HFFc6 (cell line): ENCODE measurements at regions not wholly inside any gene's neighbourhood (a gene's known extent, or its start where the extent isn't known, plus 50 kb on each side); places are given as distances from the start of the nearest gene placed in this dataset.

Source experiments
- DNase-seq: peaks from one replicate; pipeline ENCODE4 v3.0.0-alpha.2; 2018
- H3K27ac Mint-ChIP-seq: 2 replicates; pipeline ENCODE4 v1.8.0; 2020; ENCODE audit warnings: mild to moderate bottlenecking, mixed read lengths
- H3K27me3 Mint-ChIP-seq: 2 replicates; pipeline ENCODE4 v1.8.0; 2021; ENCODE audit warnings: mild to moderate bottlenecking, moderate library complexity, mixed read lengths; ENCODE audit not compliant: insufficient read depth
- H3K36me3 Mint-ChIP-seq: 2 replicates; pipeline ENCODE4 v1.8.0; 2021; ENCODE audit warnings: low read depth, mixed read lengths
- H3K4me1 Mint-ChIP-seq: 2 replicates; pipeline ENCODE4 v1.8.0; 2020; ENCODE audit warnings: low read depth, mixed read lengths
- H3K4me3 Mint-ChIP-seq: 2 replicates; pipeline ENCODE4 v1.8.0; 2020; ENCODE audit warnings: mild to moderate bottlenecking, moderate library complexity, mixed read lengths
- H3K9me3 Mint-ChIP-seq: 2 replicates; pipeline ENCODE4 v1.8.0; 2020; ENCODE audit warnings: mild to moderate bottlenecking, mixed read lengths
- TF ChIP-seq, protein P1 (sequence below): fragments of 200-600 bp; sonication (generic); IDR thresholded peaks from 2 replicates; pipeline ENCODE4 v1.5.0; 2021; ENCODE audit warnings: antibody characterized with exemption, mild to moderate bottlenecking

DNA sequence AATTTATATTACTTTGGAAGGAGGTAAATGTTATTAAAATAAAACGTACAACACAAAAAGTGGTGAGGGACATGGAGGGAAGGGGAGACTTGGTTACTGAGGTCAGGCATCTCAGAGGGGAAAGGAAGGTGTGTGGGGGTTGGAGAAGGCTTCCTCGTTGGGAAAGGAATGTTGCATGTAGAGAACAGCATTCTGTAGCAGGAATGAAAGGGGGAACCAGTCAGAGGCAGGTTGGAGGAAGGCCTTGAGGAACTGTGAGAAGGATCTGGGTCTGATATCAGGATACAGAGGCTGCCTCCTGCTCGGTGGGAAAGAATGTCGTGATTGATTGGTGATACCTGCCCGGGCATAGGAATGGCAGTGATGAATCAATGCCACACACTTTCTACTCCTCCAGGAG is 103.3 kb upstream of the ZFHX3 start:
- Mint-ChIP-seq H3K4me3 (no peak overlapping the region), H3K36me3 (no peaks in the 10 kb centered on the region), H3K4me1 (peaks cover 15% of the 10 kb centered on the region), H3K27ac (no peak overlapping the region), H3K9me3 (no peaks in the 10 kb centered on the region), H3K27me3 (no peaks in the 10 kb centered on the region)
- DNase-seq: no peak
- TF ChIP-seq, protein P1, sequence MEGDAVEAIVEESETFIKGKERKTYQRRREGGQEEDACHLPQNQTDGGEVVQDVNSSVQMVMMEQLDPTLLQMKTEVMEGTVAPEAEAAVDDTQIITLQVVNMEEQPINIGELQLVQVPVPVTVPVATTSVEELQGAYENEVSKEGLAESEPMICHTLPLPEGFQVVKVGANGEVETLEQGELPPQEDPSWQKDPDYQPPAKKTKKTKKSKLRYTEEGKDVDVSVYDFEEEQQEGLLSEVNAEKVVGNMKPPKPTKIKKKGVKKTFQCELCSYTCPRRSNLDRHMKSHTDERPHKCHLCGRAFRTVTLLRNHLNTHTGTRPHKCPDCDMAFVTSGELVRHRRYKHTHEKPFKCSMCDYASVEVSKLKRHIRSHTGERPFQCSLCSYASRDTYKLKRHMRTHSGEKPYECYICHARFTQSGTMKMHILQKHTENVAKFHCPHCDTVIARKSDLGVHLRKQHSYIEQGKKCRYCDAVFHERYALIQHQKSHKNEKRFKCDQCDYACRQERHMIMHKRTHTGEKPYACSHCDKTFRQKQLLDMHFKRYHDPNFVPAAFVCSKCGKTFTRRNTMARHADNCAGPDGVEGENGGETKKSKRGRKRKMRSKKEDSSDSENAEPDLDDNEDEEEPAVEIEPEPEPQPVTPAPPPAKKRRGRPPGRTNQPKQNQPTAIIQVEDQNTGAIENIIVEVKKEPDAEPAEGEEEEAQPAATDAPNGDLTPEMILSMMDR: no peak

DNA sequence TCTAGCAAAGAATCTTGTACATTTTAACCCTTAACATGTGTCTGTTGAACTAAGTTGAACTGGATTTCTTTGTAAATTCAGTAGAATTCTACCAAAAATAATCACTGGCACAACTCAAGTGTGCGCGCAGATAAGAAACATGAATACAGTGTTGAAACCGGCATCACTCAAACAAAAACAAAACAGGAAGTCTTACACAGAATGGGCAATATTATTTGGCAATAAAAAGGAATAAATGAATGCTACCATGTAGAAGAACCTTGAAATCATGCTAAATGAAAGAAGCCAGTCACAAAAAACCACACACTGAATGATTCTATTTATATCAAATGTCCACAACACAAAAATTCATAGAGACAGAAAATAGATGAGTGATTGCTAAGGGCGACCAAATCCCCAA is 102.9 kb upstream of the ZFHX3 start:
- Mint-ChIP-seq H3K36me3 (no peaks in the 10 kb centered on the region), H3K9me3 (no peaks in the 10 kb centered on the region), H3K27me3 (no peaks in the 10 kb centered on the region), H3K27ac (no peak overlapping the region), H3K4me1 (peaks cover 19% of the 10 kb centered on the region), H3K4me3 (no peak overlapping the region)
- no peak for DNase-seq
- TF ChIP-seq, protein P1: no peak

DNA sequence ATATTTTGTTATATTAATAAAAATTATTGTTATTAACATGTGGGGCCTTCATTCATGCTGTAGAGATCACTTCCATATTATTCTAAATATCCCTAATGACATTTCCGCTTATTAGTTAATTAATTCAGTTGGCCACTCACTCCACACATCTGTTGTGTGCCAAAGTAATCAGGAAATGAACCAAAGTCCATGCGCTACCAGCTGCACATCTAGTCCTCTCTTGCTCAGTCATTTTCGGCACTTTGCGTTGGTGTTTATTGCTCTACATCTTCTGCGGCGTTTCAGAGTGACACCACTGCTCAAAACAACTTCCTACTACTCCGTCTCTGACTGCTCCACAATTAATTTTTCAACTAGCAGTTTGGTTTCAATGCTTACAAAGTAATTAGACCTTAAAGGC is 101.4 kb upstream of the ZFHX3 start:
- no peak for DNase-seq
- Mint-ChIP-seq H3K4me3 (no peak overlapping the region), H3K9me3 (no peaks in the 10 kb centered on the region), H3K36me3 (no peaks in the 10 kb centered on the region), H3K4me1 (peaks cover 23% of the 10 kb centered on the region), H3K27ac (no peak overlapping the region), H3K27me3 (no peaks in the 10 kb centered on the region; the same call in 1 of the 2 replicates)
- TF ChIP-seq, protein P1: no peak

DNA sequence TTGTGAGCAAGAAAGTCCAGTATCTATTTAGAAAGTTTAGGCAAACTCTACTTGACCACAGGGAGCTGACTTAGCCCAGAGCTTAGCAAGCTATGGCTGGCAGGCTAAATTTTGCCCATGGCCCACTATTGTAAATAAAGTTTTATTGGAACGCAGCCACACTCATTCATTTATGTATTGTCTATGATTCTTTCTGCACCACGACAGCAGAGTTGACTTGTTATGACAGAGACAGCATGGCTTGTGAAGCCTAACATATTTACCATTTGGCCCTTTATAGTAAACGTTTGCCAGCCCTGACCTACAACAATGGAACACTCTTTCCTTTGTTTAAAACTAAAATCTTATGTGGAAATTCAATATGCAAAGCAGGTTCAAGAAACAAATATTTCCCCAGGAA is 100.0 kb upstream of the ZFHX3 start:
- Mint-ChIP-seq H3K4me3 (no peak overlapping the region), H3K9me3 (no peaks in the 10 kb centered on the region), H3K27me3 (no peaks in the 10 kb centered on the region; the same call in 1 of the 2 replicates), H3K4me1 (peaks cover 34% of the 10 kb centered on the region), H3K36me3 (no peaks in the 10 kb centered on the region), H3K27ac (no peak overlapping the region)
- DNase-seq: no peak
- TF ChIP-seq, protein P1: no peak

DNA sequence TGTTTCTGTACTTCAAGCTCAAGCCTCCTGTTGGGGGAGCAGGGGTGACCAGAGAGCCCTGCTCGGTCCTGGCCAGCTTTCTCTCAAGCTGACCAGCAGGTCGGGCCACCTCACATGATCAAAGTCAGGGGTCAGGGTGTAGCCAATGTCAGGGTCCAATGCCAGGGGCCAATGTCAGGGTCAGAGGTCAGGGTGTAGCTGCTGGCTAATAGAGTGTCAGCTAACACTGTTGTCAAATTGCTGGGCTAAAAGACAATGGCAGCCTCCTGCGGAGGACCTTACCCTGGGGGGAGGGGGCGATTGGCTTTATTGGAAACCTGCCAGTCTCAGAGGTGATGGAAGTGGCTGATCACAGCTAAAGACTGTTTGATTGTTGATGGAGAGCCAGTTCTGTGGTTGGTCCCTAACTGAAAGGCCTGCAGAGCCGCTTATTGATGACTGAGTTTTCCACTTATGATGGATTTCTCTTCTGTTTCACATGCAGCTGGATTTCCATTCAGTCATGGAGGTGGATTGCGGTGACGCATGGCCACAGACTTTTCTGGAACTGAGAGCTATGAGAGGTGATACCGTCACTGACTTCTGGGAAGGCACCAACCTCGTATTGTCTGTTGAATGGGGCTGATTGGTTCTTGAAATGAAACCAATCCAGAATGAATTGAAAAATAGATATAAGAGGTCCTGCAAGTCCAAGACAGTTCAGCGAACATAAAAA is 97.4 kb upstream of the ZFHX3 start:
- H3K4me1 Mint-ChIP-seq: peaks cover 27% of the 10 kb centered on the region
- TF ChIP-seq, protein P1: no peak
- no peak overlapping the region for H3K4me3 Mint-ChIP-seq
- DNase-seq: no peak
- H3K9me3 Mint-ChIP-seq: no peaks in the 10 kb centered on the region
- H3K27ac Mint-ChIP-seq: no peak overlapping the region
- no peaks in the 10 kb centered on the region for H3K36me3 Mint-ChIP-seq
- H3K27me3 Mint-ChIP-seq: peaks cover 4% of the 10 kb centered on the region; the same call in 1 of the 2 replicates
